Gastrocnemius medialis (tissue), 4 donors: ENCODE measurements at regions not wholly inside any gene's neighbourhood (a gene's known extent, or its start where the extent isn't known, plus 50 kb on each side); places are given as distances from the start of the nearest gene placed in this dataset.

ENCODE experiments used
- ATAC-seq, 2 donors: fragments of 150-250 bp; one replicate each; pipeline ENCODE4 v1.9.1; 2016
- DNase-seq, 2 donors: peaks; one replicate each; pipeline ENCODE4 v3.0.0-alpha.2; 2019
- H3K27ac ChIP-seq, 4 donors: fragments of 200-600 bp; sonication (generic); 1 replicate in 1 of 4; 2 replicates in 3 of 4; pipeline ENCODE4 v1.5.1; 2016 to 2018; ENCODE audit warnings: mild to moderate bottlenecking in 2 of 4, moderate library complexity in 1 of 4
- H3K27me3 ChIP-seq, 3 donors: fragments of 200-600 bp; sonication (generic) in 2 of 3; 1 replicate in 1 of 3; 2 replicates in 2 of 3; pipeline versions ENCODE4 v1.5.1 to v1.6.0; 2016 to 2019; ENCODE audit warnings: mild to moderate bottlenecking in 1 of 3, moderate library complexity in 1 of 3
- H3K36me3 ChIP-seq, 2 donors: fragments of 200-600 bp; sonication (generic) in 1 of 2; one replicate each; pipeline ENCODE4 v1.5.1; 2017 to 2018
- H3K4me1 ChIP-seq, 2 donors: fragments of 200-600 bp; sonication (generic) in 1 of 2; one replicate each; pipeline ENCODE4 v1.5.1; 2016 to 2017; ENCODE audit warnings: mild to moderate bottlenecking in 2 of 2
- H3K4me3 ChIP-seq, 4 donors: fragments of 200-600 bp; sonication (generic) in 3 of 4; 1 replicate in 1 of 4; 2 replicates in 3 of 4; pipeline ENCODE4 v1.5.1; 2016 to 2019; ENCODE audit warnings: mild to moderate bottlenecking in 2 of 4
- H3K9me3 ChIP-seq, 3 donors: fragments of 200-600 bp; sonication (generic) in 2 of 3; 1 replicate in 1 of 3; 2 replicates in 2 of 3; pipeline ENCODE4 v1.5.1; 2016 to 2019
- POLR2A ChIP-seq, 2 donors: fragments of 450-650 bp; IDR thresholded peaks; one replicate each; pipeline ENCODE4 v1.6.1; 2017; ENCODE audit warnings: antibody characterized with exemption in 2 of 2, mild to moderate bottlenecking in 2 of 2, moderate library complexity in 2 of 2
- in situ Hi-C, 4 donors: fragments of 200-750 bp; cut with MboI; loops; one replicate each; pipeline versions ENCODE4 v1.15.0 to v1.8.0; 2017; ENCODE audit warnings: low sequenced_read_pairs in 4 of 4
- intact Hi-C: fragments of 100-400 bp; cut with DNase I; formaldehyde crosslinking; loops from one replicate; pipeline ENCODE4 v1.15.1; 2023; ENCODE audit warnings: low total_unique reads
- TF ChIP-seq, protein P1 (sequence below), 5 experiments: fragments of 450-650 bp in 3 of 5; fragments of 200-600 bp in 2 of 5; sonication (generic) in 2 of 5; IDR thresholded peaks in 4 of 5; conservative IDR thresholded peaks in 1 of 5; 1 replicate in 4 of 5; 2 replicates in 1 of 5; pipeline ENCODE4 v1.5.1; 2016 to 2019; ENCODE audit warnings: antibody characterized with exemption in 5 of 5, mild to moderate bottlenecking in 3 of 5, moderate library complexity in 3 of 5

DNA sequence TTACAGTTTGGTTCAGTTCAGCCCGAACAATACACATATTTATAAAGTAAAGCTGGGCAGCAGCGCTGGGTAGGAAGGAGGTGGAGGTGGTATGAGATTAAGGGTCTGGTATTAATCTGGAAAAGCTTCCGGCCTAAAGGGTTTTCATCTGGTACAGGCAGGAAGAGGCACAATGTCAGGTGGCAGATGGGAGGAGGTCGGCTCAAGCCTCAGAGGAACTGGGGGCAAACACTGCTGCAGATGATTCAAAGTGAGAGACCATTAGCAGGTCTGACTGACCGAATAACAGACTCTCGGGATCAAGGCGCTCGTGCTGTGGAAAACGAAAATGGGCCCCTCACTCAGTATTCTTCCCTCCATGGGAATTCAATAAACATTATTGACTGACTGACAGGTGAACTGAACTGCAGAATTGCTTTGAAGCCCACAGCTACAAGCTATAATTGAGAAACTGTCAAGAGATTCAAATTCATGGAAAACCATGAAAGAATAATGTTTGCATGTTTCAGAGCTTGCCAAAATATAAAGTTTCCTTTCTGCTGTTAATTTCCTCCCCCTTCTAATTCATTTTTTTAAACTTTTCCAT, 75.3 kb downstream of the TMEM167A start:
- Histone ChIP-seq H3K27me3 (no peaks in the 10 kb centered on the region), H3K9me3 (no peaks in the 10 kb centered on the region), H3K36me3 (no peaks in the 10 kb centered on the region), H3K27ac (no peak overlapping the region), H3K4me3 (no peak overlapping the region), H3K4me1 (no peaks in the 10 kb centered on the region)
- ATAC-seq: no peak
- in situ Hi-C loops: no loop called here
- DNase-seq: no peak
- TF ChIP-seq POLR2A (IDR thresholded peaks at IDR 0.05): no peak
- TF ChIP-seq, protein P1, sequence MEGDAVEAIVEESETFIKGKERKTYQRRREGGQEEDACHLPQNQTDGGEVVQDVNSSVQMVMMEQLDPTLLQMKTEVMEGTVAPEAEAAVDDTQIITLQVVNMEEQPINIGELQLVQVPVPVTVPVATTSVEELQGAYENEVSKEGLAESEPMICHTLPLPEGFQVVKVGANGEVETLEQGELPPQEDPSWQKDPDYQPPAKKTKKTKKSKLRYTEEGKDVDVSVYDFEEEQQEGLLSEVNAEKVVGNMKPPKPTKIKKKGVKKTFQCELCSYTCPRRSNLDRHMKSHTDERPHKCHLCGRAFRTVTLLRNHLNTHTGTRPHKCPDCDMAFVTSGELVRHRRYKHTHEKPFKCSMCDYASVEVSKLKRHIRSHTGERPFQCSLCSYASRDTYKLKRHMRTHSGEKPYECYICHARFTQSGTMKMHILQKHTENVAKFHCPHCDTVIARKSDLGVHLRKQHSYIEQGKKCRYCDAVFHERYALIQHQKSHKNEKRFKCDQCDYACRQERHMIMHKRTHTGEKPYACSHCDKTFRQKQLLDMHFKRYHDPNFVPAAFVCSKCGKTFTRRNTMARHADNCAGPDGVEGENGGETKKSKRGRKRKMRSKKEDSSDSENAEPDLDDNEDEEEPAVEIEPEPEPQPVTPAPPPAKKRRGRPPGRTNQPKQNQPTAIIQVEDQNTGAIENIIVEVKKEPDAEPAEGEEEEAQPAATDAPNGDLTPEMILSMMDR (IDR thresholded peaks at IDR 0.05 in 4 of 5, conservative IDR thresholded peaks at IDR 0.05 in 1 of 5): no peak
- intact Hi-C loops: no loop called here

DNA sequence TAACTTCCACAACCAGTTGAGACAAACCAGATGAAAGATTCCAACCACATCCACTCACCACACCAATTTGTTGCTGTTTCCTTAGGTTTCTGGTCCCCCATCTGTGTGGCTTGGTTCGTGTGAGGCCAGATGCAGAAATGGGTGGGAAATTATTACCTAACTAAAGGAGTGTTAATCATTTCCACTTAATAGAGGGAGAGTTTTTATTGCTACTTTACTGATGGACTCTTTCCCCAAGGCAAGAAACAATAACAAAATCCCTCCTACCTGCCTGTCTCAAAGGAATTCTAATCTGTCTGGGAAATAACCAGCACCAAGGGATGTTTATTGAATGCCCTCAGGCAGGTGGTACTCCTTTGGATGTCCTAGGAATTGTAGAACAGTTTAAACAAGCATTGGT, 76.3 kb downstream of the TMEM167A start:
- Histone ChIP-seq H3K27me3 (no peaks in the 10 kb centered on the region), H3K27ac (no peak overlapping the region), H3K4me3 (no peak overlapping the region), H3K36me3 (no peaks in the 10 kb centered on the region), H3K9me3 (no peaks in the 10 kb centered on the region), H3K4me1 (no peaks in the 10 kb centered on the region)
- DNase-seq (no peak), ATAC-seq (no peak)
- TF ChIP-seq, protein P1 (IDR thresholded peaks at IDR 0.05 in 4 of 5, conservative IDR thresholded peaks at IDR 0.05 in 1 of 5): no peak
- TF ChIP-seq POLR2A (IDR thresholded peaks at IDR 0.05): no peak
- intact Hi-C loops: no loop called here
- in situ Hi-C loops: no loop called here

DNA sequence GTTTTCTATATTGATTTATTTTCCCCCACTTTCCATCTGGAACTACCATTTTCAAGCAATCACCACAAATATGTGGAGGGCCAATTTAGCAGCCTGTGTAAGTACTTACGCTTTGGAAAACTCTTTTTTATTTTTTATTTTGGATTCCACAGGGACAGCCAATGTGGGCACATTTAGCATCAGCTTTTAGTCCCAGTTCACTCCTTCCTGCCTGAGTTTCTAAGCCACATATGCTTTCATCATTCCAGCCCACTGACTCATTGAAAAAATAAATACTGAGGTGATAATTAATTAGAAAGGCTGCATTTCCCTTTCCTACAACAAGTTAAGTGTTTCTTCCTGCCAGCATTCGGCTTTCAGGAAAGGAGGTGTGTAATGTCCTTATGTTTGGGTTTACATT, 76.8 kb downstream of the TMEM167A start:
- Histone ChIP-seq H3K36me3 (no peaks in the 10 kb centered on the region), H3K27me3 (no peaks in the 10 kb centered on the region), H3K9me3 (no peaks in the 10 kb centered on the region), H3K27ac (no peak overlapping the region), H3K4me3 (no peak overlapping the region), H3K4me1 (no peaks in the 10 kb centered on the region)
- no peak for DNase-seq
- no peak for TF ChIP-seq POLR2A (IDR thresholded peaks at IDR 0.05)
- TF ChIP-seq, protein P1 (IDR thresholded peaks at IDR 0.05 in 4 of 5, conservative IDR thresholded peaks at IDR 0.05 in 1 of 5): no peak
- no peak for ATAC-seq
- in situ Hi-C loops: no loop called here
- intact Hi-C loops: no loop called here

DNA sequence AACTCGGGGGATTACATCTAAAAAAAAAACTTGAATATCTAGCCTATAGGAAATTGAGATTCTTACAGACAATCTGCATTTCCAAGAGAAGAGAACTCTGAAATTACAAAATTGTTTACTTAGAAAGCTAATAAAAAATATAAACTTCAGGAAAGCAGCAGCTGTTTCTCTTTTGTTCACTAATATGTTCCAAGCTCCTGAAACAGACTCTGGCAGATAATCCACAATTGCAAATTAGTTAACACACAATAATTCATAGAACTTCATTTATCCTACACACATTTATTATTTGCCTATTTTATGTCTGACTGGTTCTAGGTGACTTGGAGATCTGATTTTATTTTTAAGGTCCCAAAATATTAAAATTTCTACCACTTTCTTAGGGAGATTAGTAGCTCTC, 83.8 kb downstream of the TMEM167A start:
- H3K36me3 ChIP-seq: no peaks in the 10 kb centered on the region
- in situ Hi-C loops (no loop called here), intact Hi-C loops (no loop called here)
- TF ChIP-seq, protein P1 (IDR thresholded peaks at IDR 0.05 in 4 of 5, conservative IDR thresholded peaks at IDR 0.05 in 1 of 5): no peak
- TF ChIP-seq POLR2A (IDR thresholded peaks at IDR 0.05): no peak
- DNase-seq (no peak), ATAC-seq (no peak)
- no peak overlapping the region for H3K27ac ChIP-seq
- no peaks in the 10 kb centered on the region for H3K4me1 ChIP-seq
- no peaks in the 10 kb centered on the region for H3K9me3 ChIP-seq
- H3K4me3 ChIP-seq: no peak overlapping the region
- H3K27me3 ChIP-seq: no peaks in the 10 kb centered on the region

DNA sequence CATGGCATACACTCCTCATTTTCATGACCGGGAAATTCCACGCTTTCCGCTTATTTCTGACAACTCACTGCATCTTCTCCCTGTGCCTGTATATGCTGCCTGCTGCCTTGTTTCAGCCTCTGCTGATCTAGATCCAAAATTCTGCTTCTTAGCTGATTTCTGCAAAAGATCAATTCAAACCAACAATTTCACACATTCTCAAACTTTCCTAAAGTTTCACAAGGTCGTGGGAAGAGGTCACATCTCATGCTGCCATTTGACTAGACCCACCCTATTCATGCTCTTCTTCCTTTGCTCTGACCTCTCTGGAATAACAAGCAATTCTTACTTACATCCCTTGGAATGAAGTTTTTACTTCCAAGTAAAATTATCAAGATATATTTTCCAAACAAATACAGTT, 84.5 kb downstream of the TMEM167A start:
- H3K4me1 ChIP-seq: no peaks in the 10 kb centered on the region
- in situ Hi-C loops (no loop called here), intact Hi-C loops (no loop called here)
- DNase-seq: no peak
- no peak for TF ChIP-seq POLR2A (IDR thresholded peaks at IDR 0.05)
- TF ChIP-seq, protein P1 (IDR thresholded peaks at IDR 0.05 in 4 of 5, conservative IDR thresholded peaks at IDR 0.05 in 1 of 5): no peak
- H3K27me3 ChIP-seq: no peaks in the 10 kb centered on the region
- H3K9me3 ChIP-seq: no peaks in the 10 kb centered on the region
- no peaks in the 10 kb centered on the region for H3K36me3 ChIP-seq
- H3K4me3 ChIP-seq: no peak overlapping the region
- no peak for ATAC-seq
- no peak overlapping the region for H3K27ac ChIP-seq
